ENCODE measurements at regions not wholly inside any gene's neighbourhood (a gene's known extent, or its start where the extent isn't known, plus 50 kb on each side); places are given as distances from the start of the nearest gene placed in this dataset.
"Not testable (repeated sequence)": the region's sequence is repeated elsewhere in the genome, so short reads cannot be mapped to it uniquely, and the experiment has no call there.

- ATAC-seq (no peak), DNase-seq (no peak)
- intact Hi-C loops (cut with DNase I, micrococcal nuclease), result no loop called here
Measured at GRCh38 chr9:120338340-120338739, 241.6 kb downstream of the CDK5RAP2 start.

GRCh38 chr9:120337131-120337530 lies 242.8 kb downstream of the CDK5RAP2 start:
- ATAC-seq (no peak), DNase-seq (no peak)
- intact Hi-C loops (cut with DNase I, micrococcal nuclease), result no loop called here

- DNase-seq, result no peak
- intact Hi-C loops (cut with DNase I, micrococcal nuclease), result no loop called here
- ATAC-seq, result no peak
Measured at GRCh38 chr9:120336753-120337090, 243.2 kb downstream of the CDK5RAP2 start.

GRCh38 chr9:120336021-120336752 lies 243.8 kb downstream of the CDK5RAP2 start:
- DNase-seq (no peak), ATAC-seq (no peak)

GRCh38 chr9:120331913-120332312 lies 248.1 kb downstream of the CDK5RAP2 start:
- intact Hi-C loops (cut with DNase I, micrococcal nuclease), result no loop called here
- DNase-seq (no peak), ATAC-seq (no peak)

More at GRCh38 chr9:120336021-120336752, 243.8 kb downstream of the CDK5RAP2 start:
- intact Hi-C loops (cut with DNase I, micrococcal nuclease), result no loop called here

- ATAC-seq, result no peak
- intact Hi-C loops (cut with DNase I, micrococcal nuclease), result no loop called here
Measured at GRCh38 chr9:120330031-120330430, 249.9 kb downstream of the CDK5RAP2 start.

GRCh38 chr9:120327322-120327721 lies 252.6 kb downstream of the CDK5RAP2 start:
- DNase-seq (no peak), ATAC-seq (no peak)
- intact Hi-C loops (cut with DNase I, micrococcal nuclease), result no loop called here

More at GRCh38 chr9:120330031-120330430, 249.9 kb downstream of the CDK5RAP2 start:
- no peak for DNase-seq

GRCh38 chr9:120326049-120326693 lies 253.8 kb downstream of the CDK5RAP2 start:
- no peak for DNase-seq
- ATAC-seq, result no peak
- intact Hi-C loops (cut with DNase I, micrococcal nuclease), result no loop called here

GRCh38 chr9:120324996-120325642 lies 254.8 kb downstream of the CDK5RAP2 start:
- no peak for DNase-seq
- intact Hi-C loops (cut with DNase I, micrococcal nuclease), result no loop called here
- peak; percentile 37 for ATAC-seq

GRCh38 chr9:120324461-120324860 lies 255.5 kb downstream of the CDK5RAP2 start:
- intact Hi-C loops (cut with DNase I, micrococcal nuclease), result no loop called here
- ATAC-seq (no peak), DNase-seq (no peak)

- DNase-seq (no peak), ATAC-seq (no peak)
- intact Hi-C loops (cut with DNase I, micrococcal nuclease), result no loop called here
Measured at GRCh38 chr9:120323125-120323524, 256.8 kb downstream of the CDK5RAP2 start.

- ATAC-seq (no peak), DNase-seq (no peak)
- intact Hi-C loops (cut with DNase I, micrococcal nuclease), result no loop called here
Measured at GRCh38 chr9:120319452-120319851, 260.5 kb downstream of the CDK5RAP2 start.

GRCh38 chr9:120315154-120315553 lies 264.8 kb downstream of the CDK5RAP2 start:
- DNase-seq, result no peak
- intact Hi-C loops (cut with DNase I, micrococcal nuclease), result no loop called here
- ATAC-seq, result no peak

- ATAC-seq, result no peak
- intact Hi-C loops (cut with DNase I, micrococcal nuclease), result no loop called here
- no peak for DNase-seq
Measured at GRCh38 chr9:120312031-120312430, 267.9 kb downstream of the CDK5RAP2 start.

- intact Hi-C loops (cut with DNase I, micrococcal nuclease), result no loop called here
- no peak for ATAC-seq
- no peak for DNase-seq
Measured at GRCh38 chr9:120310035-120310434, 269.9 kb downstream of the CDK5RAP2 start.

- ATAC-seq (no peak), DNase-seq (no peak)
- intact Hi-C loops (cut with DNase I, micrococcal nuclease), result no loop called here
Measured at GRCh38 chr9:120308495-120308894, 271.5 kb downstream of the CDK5RAP2 start.

- intact Hi-C loops (cut with DNase I, micrococcal nuclease), result no loop called here
- ATAC-seq, result no peak
Measured at GRCh38 chr9:120307599-120307998, 272.4 kb downstream of the CDK5RAP2 start.

GRCh38 chr9:120306561-120306960 lies 273.4 kb downstream of the CDK5RAP2 start:
- intact Hi-C loops (cut with DNase I, micrococcal nuclease), result no loop called here
- ATAC-seq, result no peak
- DNase-seq, result no peak

More at GRCh38 chr9:120307599-120307998, 272.4 kb downstream of the CDK5RAP2 start:
- no peak for DNase-seq

- no peak for DNase-seq
- ATAC-seq, result no peak
- intact Hi-C loops (cut with DNase I, micrococcal nuclease), result no loop called here
Measured at GRCh38 chr9:120306088-120306487, 273.9 kb downstream of the CDK5RAP2 start.

- ATAC-seq; intact Hi-C loops (cut with DNase I, micrococcal nuclease); DNase-seq: not testable (repeated sequence)
Measured at GRCh38 chr9:120304896-120305295, 275.1 kb downstream of the CDK5RAP2 start.

Data from left colon (tissue), 2 donors.